ENCODE measurements at regions not wholly inside any gene's neighbourhood (a gene's known extent, or its start where the extent isn't known, plus 50 kb on each side); places are given as distances from the start of the nearest gene placed in this dataset.

- H3K27ac Mint-ChIP-seq: no peak overlapping the region
- H3K4me3 Mint-ChIP-seq: no peak overlapping the region
- ChIA-PET CTCF (no interaction called here), POLR2A (no interaction called here)
- no peaks in the 10 kb centered on the region for H3K36me3 Mint-ChIP-seq
- no peaks in the 10 kb centered on the region for H3K4me1 Mint-ChIP-seq (ENCODE audit: low read depth)
- H3K27me3 Mint-ChIP-seq: no peaks in the 10 kb centered on the region
- H3K9me3 Mint-ChIP-seq: peaks cover 19% of the 10 kb centered on the region
- DNase-seq: no peak
- intact Hi-C loops (cut with micrococcal nuclease): no loop called here
Observed at GRCh38 chr13:86554066-86554465, 754.8 kb upstream of the SLITRK6 start.

- intact Hi-C loops (cut with micrococcal nuclease): no loop called here
- POLR2A ChIA-PET: no interaction called here
Observed at GRCh38 chr13:86559901-86560300, 760.7 kb upstream of the SLITRK6 start.

GRCh38 chr13:86562866-86563265 is 763.6 kb upstream of the SLITRK6 start:
- no peak overlapping the region for H3K27ac Mint-ChIP-seq
- no peaks in the 10 kb centered on the region for H3K27me3 Mint-ChIP-seq
- intact Hi-C loops (cut with micrococcal nuclease): no loop called here

More at GRCh38 chr13:86559901-86560300, 760.7 kb upstream of the SLITRK6 start:
- Mint-ChIP-seq H3K9me3 (peaks cover 10% of the 10 kb centered on the region), H3K4me1 (ENCODE audit: low read depth) (no peaks in the 10 kb centered on the region), H3K27ac (no peak overlapping the region), H3K36me3 (no peaks in the 10 kb centered on the region), H3K4me3 (no peak overlapping the region), H3K27me3 (no peaks in the 10 kb centered on the region)
- no peak for DNase-seq
- CTCF ChIA-PET: no interaction called here

GRCh38 chr13:86563308-86563707 is 764.1 kb upstream of the SLITRK6 start:
- no peak overlapping the region for H3K27ac Mint-ChIP-seq
- H3K9me3 Mint-ChIP-seq: peaks cover 6% of the 10 kb centered on the region
- CTCF ChIA-PET: no interaction called here
- no peaks in the 10 kb centered on the region for H3K4me1 Mint-ChIP-seq (ENCODE audit: low read depth)
- H3K36me3 Mint-ChIP-seq: no peaks in the 10 kb centered on the region
- H3K27me3 Mint-ChIP-seq: no peaks in the 10 kb centered on the region
- H3K4me3 Mint-ChIP-seq: no peak overlapping the region
- intact Hi-C loops (cut with micrococcal nuclease): no loop called here
- POLR2A ChIA-PET: no interaction called here
- no peak for DNase-seq

More at GRCh38 chr13:86562866-86563265, 763.6 kb upstream of the SLITRK6 start:
- ChIA-PET POLR2A (no interaction called here), CTCF (no interaction called here)
- Mint-ChIP-seq H3K4me3 (no peak overlapping the region), H3K4me1 (ENCODE audit: low read depth) (no peaks in the 10 kb centered on the region), H3K9me3 (peaks cover 6% of the 10 kb centered on the region), H3K36me3 (no peaks in the 10 kb centered on the region)
- DNase-seq: no peak

- ChIA-PET CTCF (no interaction called here), POLR2A (no interaction called here)
- no peak for DNase-seq
- intact Hi-C loops (cut with micrococcal nuclease): no loop called here
- Mint-ChIP-seq H3K27ac (no peak overlapping the region), H3K4me1 (ENCODE audit: low read depth) (no peaks in the 10 kb centered on the region), H3K27me3 (no peaks in the 10 kb centered on the region), H3K36me3 (no peaks in the 10 kb centered on the region), H3K9me3 (peaks cover 3% of the 10 kb centered on the region), H3K4me3 (no peak overlapping the region)
Observed at GRCh38 chr13:86567119-86567518, 767.9 kb upstream of the SLITRK6 start.

GRCh38 chr13:86569119-86569518 is 769.9 kb upstream of the SLITRK6 start:
- H3K4me3 Mint-ChIP-seq: no peak overlapping the region
- intact Hi-C loops (cut with micrococcal nuclease): no loop called here
- H3K27ac Mint-ChIP-seq: no peak overlapping the region
- no peaks in the 10 kb centered on the region for H3K27me3 Mint-ChIP-seq
- CTCF ChIA-PET: no interaction called here
- no peaks in the 10 kb centered on the region for H3K4me1 Mint-ChIP-seq (ENCODE audit: low read depth)
- H3K36me3 Mint-ChIP-seq: no peaks in the 10 kb centered on the region
- no peak for DNase-seq
- H3K9me3 Mint-ChIP-seq: no peaks in the 10 kb centered on the region
- POLR2A ChIA-PET: no interaction called here

- DNase-seq: no peak
- Mint-ChIP-seq H3K27me3 (no peaks in the 10 kb centered on the region), H3K4me1 (ENCODE audit: low read depth) (no peaks in the 10 kb centered on the region), H3K9me3 (no peaks in the 10 kb centered on the region), H3K4me3 (no peak overlapping the region), H3K27ac (no peak overlapping the region), H3K36me3 (no peaks in the 10 kb centered on the region)
- ChIA-PET POLR2A (no interaction called here), CTCF (no interaction called here)
- intact Hi-C loops (cut with micrococcal nuclease): no loop called here
Observed at GRCh38 chr13:86569974-86570373, 770.8 kb upstream of the SLITRK6 start.

- DNase-seq: no peak
- H3K9me3 Mint-ChIP-seq: peaks cover 2% of the 10 kb centered on the region
- POLR2A ChIA-PET: no interaction called here
- no peak overlapping the region for H3K27ac Mint-ChIP-seq
- H3K4me3 Mint-ChIP-seq: no peak overlapping the region
- no peaks in the 10 kb centered on the region for H3K36me3 Mint-ChIP-seq
- intact Hi-C loops (cut with micrococcal nuclease): no loop called here
- no peaks in the 10 kb centered on the region for H3K27me3 Mint-ChIP-seq
- CTCF ChIA-PET: no interaction called here
- H3K4me1 Mint-ChIP-seq (ENCODE audit: low read depth): no peaks in the 10 kb centered on the region
Observed at GRCh38 chr13:86572115-86572514, 772.9 kb upstream of the SLITRK6 start.

- intact Hi-C loops (cut with micrococcal nuclease): no loop called here
- H3K4me1 Mint-ChIP-seq (ENCODE audit: low read depth): no peaks in the 10 kb centered on the region
- no peak overlapping the region for H3K27ac Mint-ChIP-seq
- POLR2A ChIA-PET: no interaction called here
- no peak for DNase-seq
- CTCF ChIA-PET: no interaction called here
- no peak overlapping the region for H3K4me3 Mint-ChIP-seq
- no peaks in the 10 kb centered on the region for H3K36me3 Mint-ChIP-seq
- H3K9me3 Mint-ChIP-seq: peaks cover 13% of the 10 kb centered on the region
- no peaks in the 10 kb centered on the region for H3K27me3 Mint-ChIP-seq
Observed at GRCh38 chr13:86579662-86580061, 780.4 kb upstream of the SLITRK6 start.

- Mint-ChIP-seq H3K27me3 (no peaks in the 10 kb centered on the region), H3K9me3 (peaks cover 13% of the 10 kb centered on the region), H3K4me3 (no peak overlapping the region), H3K4me1 (ENCODE audit: low read depth) (no peaks in the 10 kb centered on the region), H3K36me3 (no peaks in the 10 kb centered on the region), H3K27ac (no peak overlapping the region)
- intact Hi-C loops (cut with micrococcal nuclease): no loop called here
- POLR2A ChIA-PET: no interaction called here
- CTCF ChIA-PET: no interaction called here
- DNase-seq: no peak
Observed at GRCh38 chr13:86581706-86582105, 782.5 kb upstream of the SLITRK6 start.

GRCh38 chr13:86584301-86584700 is 785.1 kb upstream of the SLITRK6 start:
- peaks cover 10% of the 10 kb centered on the region for H3K9me3 Mint-ChIP-seq
- no peak for DNase-seq
- POLR2A ChIA-PET: no interaction called here
- CTCF ChIA-PET: no interaction called here
- H3K4me3 Mint-ChIP-seq: no peak overlapping the region
- H3K4me1 Mint-ChIP-seq (ENCODE audit: low read depth): no peaks in the 10 kb centered on the region
- no peaks in the 10 kb centered on the region for H3K27me3 Mint-ChIP-seq
- no peak overlapping the region for H3K27ac Mint-ChIP-seq
- no peaks in the 10 kb centered on the region for H3K36me3 Mint-ChIP-seq
- intact Hi-C loops (cut with micrococcal nuclease): no loop called here

GRCh38 chr13:86585835-86586234 is 786.6 kb upstream of the SLITRK6 start:
- Mint-ChIP-seq H3K9me3 (peaks cover 10% of the 10 kb centered on the region), H3K4me3 (no peak overlapping the region), H3K27me3 (no peaks in the 10 kb centered on the region), H3K36me3 (no peaks in the 10 kb centered on the region), H3K4me1 (ENCODE audit: low read depth) (no peaks in the 10 kb centered on the region), H3K27ac (no peak overlapping the region)
- POLR2A ChIA-PET: no interaction called here
- intact Hi-C loops (cut with micrococcal nuclease): no loop called here
- CTCF ChIA-PET: no interaction called here
- no peak for DNase-seq

- ChIA-PET POLR2A (no interaction called here), CTCF (no interaction called here)
- no peaks in the 10 kb centered on the region for H3K27me3 Mint-ChIP-seq
- no peak overlapping the region for H3K27ac Mint-ChIP-seq
- H3K9me3 Mint-ChIP-seq: peaks cover 8% of the 10 kb centered on the region
- DNase-seq: no peak
- intact Hi-C loops (cut with micrococcal nuclease): no loop called here
- no peak overlapping the region for H3K4me3 Mint-ChIP-seq
- H3K4me1 Mint-ChIP-seq (ENCODE audit: low read depth): no peaks in the 10 kb centered on the region
- H3K36me3 Mint-ChIP-seq: no peaks in the 10 kb centered on the region
Observed at GRCh38 chr13:86591862-86592261, 792.6 kb upstream of the SLITRK6 start.

- no peak for DNase-seq
- ChIA-PET POLR2A (no interaction called here), CTCF (no interaction called here)
- H3K27ac Mint-ChIP-seq: no peak overlapping the region
- intact Hi-C loops (cut with micrococcal nuclease): no loop called here
- no peaks in the 10 kb centered on the region for H3K36me3 Mint-ChIP-seq
- no peaks in the 10 kb centered on the region for H3K27me3 Mint-ChIP-seq
- H3K4me3 Mint-ChIP-seq: no peak overlapping the region
- no peaks in the 10 kb centered on the region for H3K4me1 Mint-ChIP-seq (ENCODE audit: low read depth)
- H3K9me3 Mint-ChIP-seq: peaks cover 8% of the 10 kb centered on the region
Observed at GRCh38 chr13:86601351-86601750, 802.1 kb upstream of the SLITRK6 start.

All from activated CD4-positive, alpha-beta memory T cell treated with anti-CD3 and anti-CD28 coated beads for 36 hours (primary cell).